ENCODE measurements at regions not wholly inside any gene's neighbourhood (a gene's known extent, or its start where the extent isn't known, plus 50 kb on each side); places are given as distances from the start of the nearest gene placed in this dataset.
A peak's percentile ranks its signal among the peaks of the same experiment; 100 is the strongest.

- Histone ChIP-seq H4K8ac (ENCODE audit: low read length) (no peak overlapping the region), H3K14ac (ENCODE audit: low read length in 2 of 2) (no peak overlapping the region), H3K18ac (ENCODE audit: low read depth in 1 of 2, low read length in 2 of 2) (no peak overlapping the region), H2BK15ac (ENCODE audit: low read depth, poor library complexity, severe bottlenecking) (no peak overlapping the region), H3K4me3 (ENCODE audit: insufficient read depth in 1 of 2, low read depth in 1 of 2, low read length in 2 of 2) (no peak overlapping the region), H3K27ac (ENCODE audit: low read length, poor library complexity, severe bottlenecking) (no peak overlapping the region), H2AK5ac (ENCODE audit: low read length, severe bottlenecking) (no peak overlapping the region), H3K9me3 (ENCODE audit: control insufficient read depth, low read length) (no peaks in the 10 kb centered on the region), H3K79me1 (replicated peaks; ENCODE audit: low read length, poor library complexity, severe bottlenecking) (no peaks in the 10 kb centered on the region), H2AFZ (ENCODE audit: low read depth, low read length) (no peak overlapping the region), H3K36me3 (ENCODE audit: control insufficient read depth in 1 of 2, insufficient read depth in 2 of 2, low read depth in 1 of 2, low read length in 2 of 2) (no peaks in the 10 kb centered on the region), H3K23ac (ENCODE audit: low read length in 2 of 2) (no peak overlapping the region), H3K9ac (ENCODE audit: low read length) (no peak overlapping the region), H3K27me3 (ENCODE audit: control insufficient read depth in 1 of 2, insufficient read depth in 1 of 2, low read length in 2 of 2) (peaks cover 24 to 41% of the 10 kb centered on the region in 2 experiments), H4K91ac (ENCODE audit: low read length) (no peak overlapping the region), H2BK120ac (ENCODE audit: low read depth, low read length) (no peak overlapping the region), H3K4ac (ENCODE audit: low read depth in 1 of 2, low read length in 2 of 2) (no peak overlapping the region), H3K4me1 (ENCODE audit: control insufficient read depth, insufficient read depth, low read depth, low read length) (no peaks in the 10 kb centered on the region), H2BK5ac (ENCODE audit: low read depth, low read length, poor library complexity, severe bottlenecking) (no peak overlapping the region), H2BK12ac (ENCODE audit: low read length in 2 of 2) (no peak overlapping the region), H3K4me2 (ENCODE audit: low read length, poor library complexity, severe bottlenecking) (no peak overlapping the region)
- WGBS: 40% methylated on average over 1 of the region's 1 CpG
- DNase-seq: no peak
Measured at GRCh38 chr20:58154113-58154512, 74.3 kb downstream of the ANKRD60 start.

GRCh38 chr20:58153121-58153520 is 75.3 kb downstream of the ANKRD60 start:
- no peak overlapping the region for H3K4me2 ChIP-seq (ENCODE audit: low read length, poor library complexity, severe bottlenecking)
- H3K4me1 ChIP-seq (ENCODE audit: control insufficient read depth, insufficient read depth, low read depth, low read length): no peaks in the 10 kb centered on the region
- no peak overlapping the region for H2BK120ac ChIP-seq (ENCODE audit: low read depth, low read length)
- no peak overlapping the region for H3K23ac ChIP-seq (ENCODE audit: low read length in 2 of 2)
- no peak overlapping the region for H4K91ac ChIP-seq (ENCODE audit: low read length)
- H3K4me3 ChIP-seq (ENCODE audit: insufficient read depth in 1 of 2, low read depth in 1 of 2, low read length in 2 of 2): no peak overlapping the region
- H3K9me3 ChIP-seq (ENCODE audit: control insufficient read depth, low read length): no peaks in the 10 kb centered on the region
- peaks cover 24 to 51% of the 10 kb centered on the region in 2 experiments for H3K27me3 ChIP-seq (ENCODE audit: control insufficient read depth in 1 of 2, insufficient read depth in 1 of 2, low read length in 2 of 2)
- no peak overlapping the region for H2BK12ac ChIP-seq (ENCODE audit: low read length in 2 of 2)
- no peak overlapping the region for H3K27ac ChIP-seq (ENCODE audit: low read length, poor library complexity, severe bottlenecking)
- H3K36me3 ChIP-seq (ENCODE audit: control insufficient read depth in 1 of 2, insufficient read depth in 2 of 2, low read depth in 1 of 2, low read length in 2 of 2): no peaks in the 10 kb centered on the region
- H2BK15ac ChIP-seq (ENCODE audit: low read depth, poor library complexity, severe bottlenecking): no peak overlapping the region
- H3K79me1 ChIP-seq (replicated peaks; ENCODE audit: low read length, poor library complexity, severe bottlenecking): no peaks in the 10 kb centered on the region
- no peak overlapping the region for H3K4ac ChIP-seq (ENCODE audit: low read depth in 1 of 2, low read length in 2 of 2)
- H3K18ac ChIP-seq (ENCODE audit: low read depth in 1 of 2, low read length in 2 of 2): no peak overlapping the region
- WGBS: 45% methylated on average over 11 of the region's 11 CpGs
- H3K9ac ChIP-seq (ENCODE audit: low read length): no peak overlapping the region
- no peak overlapping the region for H2AK5ac ChIP-seq (ENCODE audit: low read length, severe bottlenecking)
- no peak overlapping the region for H2AFZ ChIP-seq (ENCODE audit: low read depth, low read length)
- no peak overlapping the region for H4K8ac ChIP-seq (ENCODE audit: low read length)
- no peak for DNase-seq
- no peak overlapping the region for H2BK5ac ChIP-seq (ENCODE audit: low read depth, low read length, poor library complexity, severe bottlenecking)
- no peak overlapping the region for H3K14ac ChIP-seq (ENCODE audit: low read length in 2 of 2)

- Histone ChIP-seq H3K23ac (ENCODE audit: low read length in 2 of 2) (no peak overlapping the region), H3K36me3 (ENCODE audit: control insufficient read depth in 1 of 2, insufficient read depth in 2 of 2, low read depth in 1 of 2, low read length in 2 of 2) (no peaks in the 10 kb centered on the region), H2BK15ac (ENCODE audit: low read depth, poor library complexity, severe bottlenecking) (no peak overlapping the region), H3K4me3 (ENCODE audit: insufficient read depth in 1 of 2, low read depth in 1 of 2, low read length in 2 of 2) (peak overlapping the region in 1 of 2 experiments; percentile 24), H4K8ac (ENCODE audit: low read length) (no peak overlapping the region), H2AK5ac (ENCODE audit: low read length, severe bottlenecking) (no peak overlapping the region), H3K79me1 (replicated peaks; ENCODE audit: low read length, poor library complexity, severe bottlenecking) (no peaks in the 10 kb centered on the region), H3K4ac (ENCODE audit: low read depth in 1 of 2, low read length in 2 of 2) (no peak overlapping the region), H3K27me3 (ENCODE audit: control insufficient read depth in 1 of 2, insufficient read depth in 1 of 2, low read length in 2 of 2) (peaks cover 26 to 73% of the 10 kb centered on the region in 2 experiments), H3K4me1 (ENCODE audit: control insufficient read depth, insufficient read depth, low read depth, low read length) (no peaks in the 10 kb centered on the region), H3K14ac (ENCODE audit: low read length in 2 of 2) (no peak overlapping the region), H2BK5ac (ENCODE audit: low read depth, low read length, poor library complexity, severe bottlenecking) (no peak overlapping the region), H3K18ac (ENCODE audit: low read depth in 1 of 2, low read length in 2 of 2) (no peak overlapping the region), H3K27ac (ENCODE audit: low read length, poor library complexity, severe bottlenecking) (no peak overlapping the region), H4K91ac (ENCODE audit: low read length) (no peak overlapping the region), H3K9me3 (ENCODE audit: control insufficient read depth, low read length) (no peaks in the 10 kb centered on the region), H3K9ac (ENCODE audit: low read length) (no peak overlapping the region), H2BK12ac (ENCODE audit: low read length in 2 of 2) (no peak overlapping the region), H2AFZ (ENCODE audit: low read depth, low read length) (no peak overlapping the region), H3K4me2 (ENCODE audit: low read length, poor library complexity, severe bottlenecking) (no peak overlapping the region), H2BK120ac (ENCODE audit: low read depth, low read length) (no peak overlapping the region)
- no peak for DNase-seq
- 31% methylated on average over 31 of the region's 31 CpGs for WGBS
Measured at GRCh38 chr20:58150772-58151171, 77.7 kb downstream of the ANKRD60 start.

DNA sequence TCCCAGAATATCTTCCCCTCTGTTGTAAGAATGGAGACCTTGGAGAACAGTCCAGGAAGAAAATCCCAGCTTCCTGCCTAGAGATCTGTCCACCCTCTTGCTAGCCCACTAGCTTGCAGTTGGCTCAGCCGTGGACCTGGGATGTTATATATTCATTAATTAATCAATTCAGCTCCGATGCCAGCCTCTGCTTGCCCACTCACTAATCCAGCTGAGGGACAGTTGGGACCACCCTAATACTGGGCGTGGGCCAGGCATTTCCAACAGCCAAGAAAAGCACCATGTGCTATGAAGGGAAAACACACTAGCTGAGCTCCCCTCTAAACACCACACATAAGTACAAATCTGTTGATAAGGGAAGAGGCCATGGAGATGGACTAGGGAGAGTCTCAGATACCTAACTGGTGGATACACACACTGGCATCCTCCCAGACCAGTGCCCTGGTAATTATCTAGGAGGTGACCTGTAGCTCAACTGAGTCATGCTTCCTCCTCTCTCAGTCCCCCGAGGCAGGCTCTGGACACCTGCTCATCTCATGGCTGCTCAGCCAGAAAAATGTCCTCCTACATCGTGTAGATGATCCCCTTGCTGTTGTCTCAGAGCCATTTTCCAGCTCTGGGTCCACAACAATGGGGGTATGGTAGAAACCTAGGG is 78.9 kb downstream of the ANKRD60 start:
- DNase-seq: no peak
- Histone ChIP-seq H2AFZ (ENCODE audit: low read depth, low read length) (no peak overlapping the region), H3K36me3 (ENCODE audit: control insufficient read depth in 1 of 2, insufficient read depth in 2 of 2, low read depth in 1 of 2, low read length in 2 of 2) (no peaks in the 10 kb centered on the region), H3K4me2 (ENCODE audit: low read length, poor library complexity, severe bottlenecking) (no peak overlapping the region), H3K27ac (ENCODE audit: low read length, poor library complexity, severe bottlenecking) (no peak overlapping the region), H3K4me1 (ENCODE audit: control insufficient read depth, insufficient read depth, low read depth, low read length) (no peaks in the 10 kb centered on the region), H2BK15ac (ENCODE audit: low read depth, poor library complexity, severe bottlenecking) (no peak overlapping the region), H2BK120ac (ENCODE audit: low read depth, low read length) (no peak overlapping the region), H2AK5ac (ENCODE audit: low read length, severe bottlenecking) (no peak overlapping the region), H3K79me1 (replicated peaks; ENCODE audit: low read length, poor library complexity, severe bottlenecking) (no peaks in the 10 kb centered on the region), H2BK12ac (ENCODE audit: low read length in 2 of 2) (no peak overlapping the region), H2BK5ac (ENCODE audit: low read depth, low read length, poor library complexity, severe bottlenecking) (no peak overlapping the region), H3K18ac (ENCODE audit: low read depth in 1 of 2, low read length in 2 of 2) (no peak overlapping the region), H3K14ac (ENCODE audit: low read length in 2 of 2) (no peak overlapping the region), H4K8ac (ENCODE audit: low read length) (no peak overlapping the region), H3K27me3 (ENCODE audit: control insufficient read depth in 1 of 2, insufficient read depth in 1 of 2, low read length in 2 of 2) (peaks cover 29 to 73% of the 10 kb centered on the region in 2 experiments), H4K91ac (ENCODE audit: low read length) (no peak overlapping the region), H3K4me3 (ENCODE audit: insufficient read depth in 1 of 2, low read depth in 1 of 2, low read length in 2 of 2) (no peak overlapping the region), H3K4ac (ENCODE audit: low read depth in 1 of 2, low read length in 2 of 2) (no peak overlapping the region), H3K9ac (ENCODE audit: low read length) (no peak overlapping the region), H3K9me3 (ENCODE audit: control insufficient read depth, low read length) (peaks cover 6% of the 10 kb centered on the region), H3K23ac (ENCODE audit: low read length in 2 of 2) (no peak overlapping the region)
- 49% methylated on average over 5 of the region's 5 CpGs for WGBS
